ENCODE measurements at regions not wholly inside any gene's neighbourhood (a gene's known extent, or its start where the extent isn't known, plus 50 kb on each side); places are given as distances from the start of the nearest gene placed in this dataset.
"Not testable (repeated sequence)": the region's sequence is repeated elsewhere in the genome, so short reads cannot be mapped to it uniquely, and the experiment has no call there.

DNA sequence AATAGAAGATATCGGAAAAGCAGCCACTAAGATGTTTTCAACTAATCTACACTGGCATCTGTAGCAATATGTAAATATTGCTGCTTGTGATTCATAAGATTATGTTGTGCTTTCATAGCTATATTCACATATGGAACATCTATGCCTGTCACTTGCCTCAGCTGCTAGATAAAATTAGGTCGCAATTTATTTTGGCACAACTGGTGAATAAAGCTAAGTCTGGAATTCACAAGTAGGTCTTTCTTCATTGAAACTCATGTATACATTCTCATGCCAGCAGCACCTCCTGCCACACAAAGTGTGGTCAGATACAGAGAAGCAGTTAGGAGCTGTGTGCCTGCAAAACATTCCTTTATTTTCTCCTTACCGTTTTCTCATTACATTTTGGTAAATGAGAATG is 543.3 kb upstream of the CHORDC1 start:
- intact Hi-C loops (cut with DNase I): no loop called here
- DNase-seq (ENCODE audit: missing footprints) (no peak), ATAC-seq (no peak)

DNA sequence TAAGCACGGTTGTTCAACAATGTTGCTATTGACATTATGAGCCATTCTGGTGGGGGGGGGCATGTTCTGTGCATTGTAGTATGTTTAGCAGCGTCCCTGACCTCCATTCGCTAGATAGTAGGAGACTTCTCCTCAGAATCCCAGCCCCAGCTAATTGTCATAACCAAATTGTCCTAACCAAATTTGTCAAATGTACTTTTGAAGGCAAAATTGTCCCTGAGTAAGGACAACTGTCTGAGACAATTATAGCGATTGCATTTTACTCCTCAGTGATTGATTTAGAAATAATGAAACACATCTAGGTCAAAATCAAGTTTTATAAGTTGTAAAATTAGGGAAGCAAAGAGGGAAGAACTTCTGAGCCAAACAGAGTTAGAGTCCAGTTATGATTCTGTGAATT is 541.8 kb upstream of the CHORDC1 start:
- intact Hi-C loops (cut with DNase I): no loop called here
- no peak for ATAC-seq
- DNase-seq (ENCODE audit: missing footprints): no peak

DNA sequence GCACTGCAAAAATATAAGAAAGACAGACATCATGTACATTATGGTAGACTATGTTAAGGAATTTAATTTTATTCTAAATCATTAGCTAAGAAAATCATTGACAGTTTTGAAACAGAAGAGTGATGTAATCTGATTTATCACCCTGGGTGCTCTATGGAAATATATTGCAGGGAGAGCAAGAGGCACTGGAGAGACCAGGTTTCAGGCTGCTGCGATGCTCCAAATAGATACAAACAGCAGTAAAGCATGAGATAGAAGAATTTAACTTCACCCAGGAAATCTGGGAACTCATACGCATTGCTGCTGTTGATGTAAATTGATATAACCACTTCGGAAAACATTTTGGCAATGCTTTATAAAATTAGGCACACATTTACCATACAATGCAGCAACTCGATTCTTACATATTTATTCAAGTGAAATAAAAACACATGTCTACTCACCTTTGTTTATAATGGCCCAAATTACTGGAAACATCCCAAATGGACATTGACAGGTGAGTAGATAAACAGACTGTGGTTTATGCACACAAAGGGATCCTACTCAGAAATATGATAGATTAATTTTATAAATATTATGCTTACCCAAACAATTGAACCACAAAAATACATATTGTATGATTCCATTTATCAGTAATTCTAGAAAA is 535.1 kb upstream of the CHORDC1 start:
- no peak for ATAC-seq
- DNase-seq (ENCODE audit: missing footprints): no peak
- intact Hi-C loops (cut with DNase I): no loop called here

DNA sequence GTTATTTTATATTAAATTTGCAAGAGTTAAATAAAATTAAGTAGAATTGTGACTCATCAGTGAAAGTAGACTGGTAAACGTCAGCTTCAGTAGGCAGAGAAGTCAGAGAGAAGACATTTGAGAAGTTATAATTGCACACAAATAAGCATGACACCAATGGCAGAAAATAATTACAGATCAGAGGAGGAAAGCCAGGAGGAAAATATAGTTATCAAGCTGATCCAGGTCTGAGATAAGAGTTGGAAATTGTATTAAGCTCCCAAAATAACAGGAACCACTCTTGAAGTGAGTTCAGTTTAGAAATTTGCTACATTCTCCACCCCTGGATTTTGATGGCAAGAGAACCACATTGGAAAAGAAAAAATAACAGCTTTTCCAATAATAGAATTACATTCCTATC is 533.8 kb upstream of the CHORDC1 start:
- ATAC-seq (no peak), DNase-seq (ENCODE audit: missing footprints) (no peak)
- intact Hi-C loops (cut with DNase I): no loop called here

DNA sequence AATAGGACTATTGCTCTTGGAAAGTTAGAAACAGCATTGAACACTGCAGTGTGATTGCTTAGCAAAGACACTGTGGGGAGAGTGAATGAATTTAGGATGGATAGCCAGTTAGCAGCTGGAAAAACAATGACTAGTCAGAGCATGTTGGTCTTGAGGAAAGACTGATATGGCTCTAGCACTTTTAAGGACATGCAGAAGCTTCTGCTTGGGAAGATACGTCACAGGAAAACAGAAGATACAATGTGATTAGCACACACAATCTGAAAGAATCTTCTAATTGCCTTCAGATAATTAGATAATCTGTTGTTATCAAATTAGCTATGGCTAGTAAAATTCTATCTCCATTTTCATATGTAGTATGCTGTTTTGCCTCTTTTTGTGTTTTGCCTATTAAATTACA is 530.7 kb upstream of the CHORDC1 start:
- no peak for ATAC-seq
- DNase-seq (ENCODE audit: missing footprints): no peak
- intact Hi-C loops (cut with DNase I): no loop called here

DNA sequence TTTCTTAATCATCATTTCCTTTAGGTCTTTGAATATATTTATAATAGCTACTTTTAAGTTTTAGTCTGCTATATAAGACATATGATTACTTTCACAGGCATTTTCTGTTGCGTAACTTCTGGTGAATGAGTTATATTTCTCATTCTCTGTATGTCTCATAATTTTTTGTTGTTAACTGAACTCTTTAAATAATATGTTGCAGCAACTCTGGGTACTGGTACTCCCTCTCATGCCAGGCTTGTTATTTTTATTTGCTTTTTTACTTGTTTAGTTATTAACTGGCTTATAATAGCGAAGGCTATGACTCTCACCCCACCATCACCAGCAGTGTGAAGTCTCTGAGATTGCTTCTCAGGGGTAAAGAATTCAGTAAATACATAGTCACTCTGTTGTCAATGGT is 524.2 kb upstream of the CHORDC1 start:
- DNase-seq (ENCODE audit: missing footprints) (no peak), ATAC-seq (no peak)
- intact Hi-C loops (cut with DNase I): no loop called here

DNA sequence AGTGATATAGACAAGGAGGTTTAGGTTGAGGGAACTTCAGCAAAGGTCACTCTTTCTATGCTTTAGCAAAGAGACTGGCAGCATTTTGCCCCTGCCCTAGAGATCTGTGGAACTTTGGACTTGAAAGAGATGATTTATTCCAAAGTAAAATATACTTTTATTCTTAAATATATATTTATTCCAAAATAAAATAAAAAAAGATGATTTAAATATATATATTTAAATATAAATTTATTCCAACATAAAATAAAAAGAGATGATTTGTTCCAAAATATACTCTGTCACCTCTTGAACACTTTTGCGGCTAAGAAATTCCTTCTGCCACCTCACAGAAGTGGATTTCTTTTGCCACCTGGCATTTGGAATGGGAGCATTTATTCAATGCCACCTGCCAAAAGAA is 521.3 kb upstream of the CHORDC1 start:
- ATAC-seq: no peak
- no peak for DNase-seq (ENCODE audit: missing footprints)
- intact Hi-C loops (cut with DNase I): no loop called here

DNA sequence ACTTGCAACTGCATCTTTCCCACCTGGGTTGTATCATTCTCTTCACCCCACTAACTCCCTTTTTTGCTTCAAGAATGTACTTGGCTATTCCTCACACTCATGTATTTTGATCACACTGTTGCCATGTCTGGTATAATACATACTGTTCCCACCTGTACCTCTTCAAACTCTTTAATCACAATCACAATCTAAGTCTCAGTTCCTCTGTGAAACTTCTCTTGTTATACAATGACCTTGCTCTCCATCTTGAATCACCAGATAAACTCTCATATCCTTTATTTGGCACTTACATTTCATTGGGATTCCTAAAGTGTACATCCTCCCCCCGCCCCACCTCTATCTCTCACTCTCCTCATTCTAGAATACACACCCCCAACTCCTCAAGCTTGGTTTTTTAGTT is 516.0 kb upstream of the CHORDC1 start:
- no peak for ATAC-seq
- intact Hi-C loops (cut with DNase I): no loop called here

DNA sequence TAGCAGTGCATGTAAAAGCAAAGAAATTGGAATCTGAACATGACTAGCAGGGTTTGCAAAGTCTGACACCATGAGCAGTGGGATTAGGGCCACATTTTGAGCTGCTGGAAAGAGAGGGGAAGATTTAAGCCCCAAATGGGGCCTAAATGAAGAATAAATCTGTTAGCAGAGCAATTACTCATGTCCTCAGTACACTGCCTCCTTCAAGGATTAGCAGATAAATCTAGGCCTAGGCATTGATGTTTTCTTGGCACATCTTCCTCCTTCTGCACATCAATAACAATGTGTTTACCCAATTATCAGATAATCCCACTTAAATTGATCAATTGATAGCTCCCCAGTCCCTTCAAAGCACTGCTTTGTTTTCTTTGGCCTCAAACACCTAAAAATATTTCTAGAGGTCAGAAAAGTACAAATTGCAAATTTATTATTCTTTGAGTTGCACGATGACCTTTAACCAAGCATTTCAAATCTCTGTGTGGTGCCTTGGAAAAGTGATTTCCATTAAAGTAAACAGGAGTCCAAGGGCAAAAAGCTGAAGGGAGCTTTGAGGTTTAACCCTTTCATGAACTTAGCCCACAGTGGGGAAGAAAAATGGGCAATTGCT is 514.7 kb upstream of the CHORDC1 start:
- DNase-seq (ENCODE audit: missing footprints) (no peak), ATAC-seq (no peak)
- intact Hi-C loops (cut with DNase I): no loop called here

More for the DNA sequence above, 516.0 kb upstream of the CHORDC1 start:
- DNase-seq (ENCODE audit: missing footprints): no peak

DNA sequence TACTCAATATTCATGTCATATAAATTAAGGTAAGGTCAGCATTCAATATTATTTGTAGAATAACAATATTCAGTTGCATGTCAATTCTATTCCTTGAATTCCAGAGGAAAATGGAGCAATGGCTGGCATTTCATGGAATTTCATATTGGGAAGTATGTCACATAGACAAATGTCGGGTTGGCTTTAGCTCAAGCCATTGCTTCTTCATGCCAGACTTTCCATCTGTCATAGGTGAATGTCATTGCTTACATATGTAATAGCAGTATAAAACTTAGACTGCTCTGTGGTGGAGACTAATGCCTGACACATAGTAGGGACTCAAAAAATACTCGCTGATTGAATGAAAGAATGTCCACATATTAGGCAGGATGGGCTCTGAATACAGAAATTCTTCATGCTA is 509.6 kb upstream of the CHORDC1 start:
- intact Hi-C loops (cut with DNase I): no loop called here
- no peak for DNase-seq (ENCODE audit: missing footprints)
- no peak for ATAC-seq

DNA sequence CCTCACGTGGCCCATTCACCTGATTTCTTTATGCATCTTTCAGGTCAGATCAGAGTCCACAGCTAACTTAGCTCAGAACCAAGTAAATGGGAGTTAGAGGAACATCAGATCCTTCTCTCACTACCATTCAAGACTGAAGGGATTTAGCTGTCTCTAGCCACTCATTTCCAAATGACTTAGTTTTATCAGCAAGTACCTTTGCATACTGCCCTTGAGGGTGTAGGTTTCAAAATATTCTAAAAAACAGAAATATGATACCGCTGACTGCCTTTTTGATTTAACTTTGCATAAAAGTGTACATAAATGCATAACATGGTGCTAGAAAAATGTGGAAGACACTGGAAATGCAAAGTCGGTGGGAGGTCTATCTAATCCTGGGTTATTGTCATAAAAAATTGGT is 500.6 kb upstream of the CHORDC1 start:
- intact Hi-C loops (cut with DNase I): no loop called here
- no peak for ATAC-seq
- no peak for DNase-seq (ENCODE audit: missing footprints)

DNA sequence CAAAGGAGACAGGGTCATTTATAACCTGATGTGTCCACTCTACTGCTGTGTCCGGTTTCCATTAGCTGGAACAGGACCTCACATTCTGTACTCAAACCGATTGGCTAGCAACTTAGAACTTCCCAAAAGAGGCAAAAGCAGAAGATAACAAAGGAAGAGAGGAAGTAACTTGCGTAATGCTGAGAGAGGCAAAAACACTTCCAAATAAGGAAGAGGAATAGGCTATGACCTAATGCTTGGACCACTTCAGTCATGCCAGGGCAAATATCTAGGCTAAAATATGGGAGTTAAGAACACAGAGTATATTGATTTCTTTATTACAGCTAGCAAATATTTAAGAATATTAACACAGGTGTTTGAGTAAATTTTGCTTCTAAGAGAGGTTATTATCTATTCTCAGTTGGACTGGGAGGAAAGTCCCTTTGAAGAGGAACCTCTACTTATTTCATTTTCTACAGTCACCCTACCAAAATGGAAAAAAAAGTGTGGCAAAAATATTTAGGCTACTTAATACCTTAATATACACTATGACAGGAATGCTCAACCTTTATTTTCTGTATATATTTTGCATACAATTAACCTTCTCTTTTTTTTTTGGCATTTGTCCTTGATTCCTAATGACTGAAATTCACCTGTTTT is 499.8 kb upstream of the CHORDC1 start:
- intact Hi-C loops (cut with DNase I): no loop called here
- no peak for DNase-seq (ENCODE audit: missing footprints)
- ATAC-seq: no peak

DNA sequence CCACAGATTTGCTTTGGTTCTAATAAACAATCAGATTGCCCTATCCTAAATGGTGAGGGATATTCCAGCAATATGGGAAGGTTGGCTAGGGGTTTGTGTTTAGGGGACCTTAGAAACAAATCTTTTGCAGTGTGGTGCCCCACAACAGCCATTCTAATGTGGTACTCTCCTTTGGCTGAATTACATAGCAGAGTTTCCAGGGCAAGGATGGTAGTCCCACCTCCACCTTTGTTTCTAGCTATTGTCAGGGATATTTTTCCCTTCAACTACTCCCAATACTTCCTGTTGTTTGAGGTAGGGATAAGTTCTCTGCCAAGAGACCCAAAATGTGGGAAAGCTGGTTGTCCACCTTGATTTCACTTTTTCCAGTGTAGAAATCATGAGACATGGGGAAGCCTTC is 494.7 kb upstream of the CHORDC1 start:
- DNase-seq (ENCODE audit: missing footprints): no peak
- intact Hi-C loops (cut with DNase I): no loop called here
- ATAC-seq: no peak

DNA sequence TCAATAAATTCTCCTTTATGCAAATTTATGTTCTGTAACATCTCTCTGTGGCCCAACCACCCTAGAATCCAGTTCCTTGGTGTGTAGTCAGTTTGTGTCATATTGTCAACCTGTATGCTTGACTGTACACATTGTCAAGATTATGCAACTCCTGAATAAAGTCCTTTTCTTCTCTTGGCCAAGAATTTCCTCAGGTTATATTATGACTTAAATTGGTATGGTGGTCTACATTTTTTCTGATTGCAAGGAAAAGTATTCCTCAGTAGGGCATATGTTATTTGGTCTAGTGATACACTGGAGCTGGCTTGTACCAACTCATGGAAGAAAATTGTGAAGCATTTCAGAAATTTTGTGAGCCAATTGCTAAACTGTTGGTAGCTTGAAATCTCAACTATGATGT is 482.8 kb upstream of the CHORDC1 start:
- no peak for ATAC-seq
- intact Hi-C loops (cut with DNase I): no loop called here
- DNase-seq (ENCODE audit: missing footprints): no peak

DNA sequence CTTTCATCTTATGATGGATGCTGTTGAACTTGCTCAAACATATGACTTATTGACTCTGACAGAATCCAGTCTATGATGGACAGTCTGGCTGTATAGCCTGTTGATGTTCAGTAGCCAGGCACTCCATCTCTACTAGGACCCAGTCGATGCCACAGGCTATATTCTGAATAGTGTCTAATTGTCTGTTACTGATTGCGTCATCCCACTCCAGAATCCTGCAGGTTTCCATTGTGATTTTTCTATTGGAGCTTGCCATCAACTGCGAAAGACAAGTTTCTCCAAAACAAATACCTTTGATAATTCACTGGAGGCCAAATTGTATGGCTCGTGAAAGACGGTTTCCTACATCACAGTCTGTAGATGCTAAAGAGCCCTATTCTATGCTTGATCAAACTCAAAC is 481.7 kb upstream of the CHORDC1 start:
- intact Hi-C loops (cut with DNase I): no loop called here
- no peak for DNase-seq (ENCODE audit: missing footprints)
- ATAC-seq: no peak

DNA sequence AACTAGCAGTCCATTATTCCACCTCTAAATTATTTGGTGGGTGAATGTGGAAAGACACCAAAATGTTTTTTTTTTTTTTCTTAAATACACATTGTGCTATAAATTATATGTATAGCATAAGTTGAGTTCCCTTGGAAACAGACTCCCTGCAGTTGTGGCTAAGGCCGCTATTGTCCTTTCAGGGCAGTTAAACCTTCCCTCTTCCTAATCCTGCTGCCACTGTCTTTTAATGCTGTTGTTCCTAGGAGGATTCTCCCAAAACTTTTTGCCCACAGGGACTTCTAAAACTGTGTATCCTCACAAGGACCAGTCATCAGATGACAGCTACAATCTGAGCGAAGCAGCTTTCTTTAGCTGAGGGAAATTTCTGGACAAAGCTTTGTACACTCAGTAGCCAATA is 478.9 kb upstream of the CHORDC1 start:
- no peak for DNase-seq (ENCODE audit: missing footprints)
- no peak for ATAC-seq
- intact Hi-C loops (cut with DNase I): no loop called here

DNA sequence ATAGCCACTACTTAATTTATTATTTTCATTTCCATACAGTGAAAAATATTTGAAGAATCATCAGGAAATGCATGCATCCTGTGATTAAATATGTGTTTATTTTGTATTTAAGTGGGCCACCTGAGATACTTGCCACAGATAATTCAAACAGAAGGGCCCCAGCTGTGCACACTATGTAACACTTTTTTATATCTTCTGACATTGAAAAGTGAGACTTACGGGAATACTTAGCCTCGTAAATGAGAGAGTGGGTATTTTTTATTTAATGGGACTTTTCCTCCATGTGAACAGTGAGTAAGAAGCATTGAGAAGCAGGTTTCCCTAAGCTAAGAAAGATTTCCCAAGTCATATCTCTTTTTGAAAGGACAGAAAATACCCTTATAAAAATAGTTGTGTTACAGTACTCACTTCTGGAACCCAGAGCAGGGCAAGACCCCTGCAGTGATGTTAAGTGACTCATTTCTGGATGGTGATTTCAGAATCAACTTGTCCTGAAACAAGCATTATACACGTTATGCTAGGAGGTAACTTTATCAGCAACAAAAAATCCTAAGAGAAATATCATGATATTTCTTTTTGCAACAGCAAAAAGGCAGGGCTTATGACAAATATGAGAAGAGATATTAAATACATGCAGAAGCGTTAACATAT is 478.1 kb upstream of the CHORDC1 start:
- intact Hi-C loops (cut with DNase I): no loop called here
- DNase-seq (ENCODE audit: missing footprints): no peak
- no peak for ATAC-seq

DNA sequence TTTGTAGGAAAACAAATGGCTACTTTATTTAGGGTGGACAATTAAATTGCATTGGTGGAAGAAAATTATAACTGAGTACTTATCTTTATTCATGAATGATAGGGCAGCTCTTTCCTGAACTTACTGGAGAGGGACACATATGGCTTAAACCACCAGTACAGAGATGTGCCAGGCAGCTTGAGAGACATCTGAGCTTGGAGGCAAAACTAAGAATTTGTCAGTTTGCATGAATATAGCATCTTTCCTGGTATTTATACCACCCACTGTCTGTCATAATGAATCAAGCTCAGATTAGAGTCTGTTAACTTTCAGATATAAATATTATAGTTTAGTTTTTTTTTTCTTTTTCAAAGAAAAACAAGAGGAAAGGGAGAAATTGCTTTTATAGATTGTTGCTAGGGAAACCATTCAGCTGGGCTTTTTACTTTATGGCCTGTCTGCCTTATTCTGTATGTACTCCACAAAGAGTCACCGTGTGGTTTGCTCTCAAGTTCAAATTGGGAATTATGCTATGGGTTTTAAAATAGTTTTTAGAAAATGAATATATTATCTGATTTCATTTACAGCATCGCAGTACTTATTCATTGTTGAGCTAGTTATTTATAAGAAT is 477.0 kb upstream of the CHORDC1 start:
- no peak for ATAC-seq
- intact Hi-C loops (cut with DNase I): no loop called here
- no peak for DNase-seq (ENCODE audit: missing footprints)

DNA sequence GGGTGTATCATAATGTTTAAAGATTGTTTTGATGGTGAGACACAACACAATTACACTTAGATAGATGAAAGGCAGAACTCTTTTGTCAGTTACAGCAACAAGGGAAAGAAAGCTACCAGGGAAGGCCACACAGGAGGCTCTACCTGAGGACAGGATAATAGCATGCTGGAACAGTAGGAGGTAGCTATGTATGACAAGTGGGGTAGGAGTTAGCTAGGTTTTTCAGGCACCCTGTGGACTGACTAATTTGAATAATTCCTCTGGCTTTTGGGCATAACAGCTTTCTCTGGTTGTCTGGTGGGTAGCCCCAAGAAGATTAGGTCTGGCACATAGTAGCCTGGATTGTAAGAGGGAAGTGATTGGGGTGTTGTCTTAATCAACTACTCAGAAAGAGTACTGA is 475.4 kb upstream of the CHORDC1 start:
- no peak for DNase-seq (ENCODE audit: missing footprints)
- intact Hi-C loops (cut with DNase I): no loop called here

DNA sequence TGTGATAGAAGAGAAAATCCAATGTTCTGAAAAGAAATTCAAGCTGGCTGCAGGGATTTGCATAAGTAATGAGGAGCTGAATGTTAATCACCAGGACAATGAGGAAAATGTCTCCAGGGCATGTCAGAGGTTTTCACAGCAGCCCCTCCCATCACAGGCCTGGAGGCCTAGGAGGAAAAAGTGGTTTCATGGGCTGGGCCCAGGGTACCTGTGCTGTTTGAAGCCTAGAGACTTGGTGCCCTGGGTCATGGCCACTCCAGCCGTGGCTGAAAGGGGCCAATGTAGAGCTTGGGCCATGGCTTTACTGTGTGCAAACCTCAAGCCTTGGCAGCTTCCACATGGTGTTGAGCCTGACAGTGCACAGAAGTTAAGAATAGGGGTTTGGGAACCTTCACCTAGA is 452.6 kb upstream of the CHORDC1 start:
- peak; percentile 20 for DNase-seq (ENCODE audit: missing footprints)
- intact Hi-C loops (cut with DNase I); ATAC-seq: not testable (repeated sequence)

More for the DNA sequence above, 475.4 kb upstream of the CHORDC1 start:
- no peak for ATAC-seq
